ENCODE measurements at regions not wholly inside any gene's neighbourhood (a gene's known extent, or its start where the extent isn't known, plus 50 kb on each side); places are given as distances from the start of the nearest gene placed in this dataset.

DNA sequence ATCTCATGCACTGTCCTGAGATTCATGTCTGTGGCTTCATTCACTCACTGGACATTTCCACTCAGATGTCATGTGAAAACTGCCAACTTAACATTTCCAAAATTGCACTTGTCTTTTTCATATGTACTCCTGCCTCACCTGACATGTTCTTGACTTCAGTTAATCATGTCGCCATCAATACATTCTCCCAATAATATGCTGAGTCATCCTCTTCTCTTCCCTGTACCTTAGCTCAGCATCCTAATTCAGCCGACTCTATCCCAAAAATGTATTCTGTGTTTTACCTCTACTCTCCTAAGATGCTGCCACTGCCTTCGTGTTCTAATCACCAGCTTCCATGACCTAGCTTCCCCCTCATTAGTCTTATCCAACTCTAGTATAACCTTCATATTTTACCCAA is 93.9 kb upstream of the GNAI1 start:
- TF ChIP-seq CTCF (IDR thresholded peaks at IDR 0.05), result no peak
- no peak for TF ChIP-seq POLR2A (IDR thresholded peaks at IDR 0.05)

All from uterus (tissue), 2 donors.